NCI-H146 (cell line): ENCODE measurements at regions not wholly inside any gene's neighbourhood (a gene's known extent, or its start where the extent isn't known, plus 50 kb on each side); places are given as distances from the start of the nearest gene placed in this dataset.

Source experiments
- DNase-seq: peaks from one replicate; lab custom pipeline; 2025; lab: John Stamatoyannopoulos, UW

GRCh38 chr6:168722397-168722796, 281.4 kb downstream of the SMOC2 start:
- DNase-seq: no peak

GRCh38 chr6:168721571-168721970, 280.6 kb downstream of the SMOC2 start:
- DNase-seq: no peak

GRCh38 chr6:168719901-168720300, 278.9 kb downstream of the SMOC2 start:
- DNase-seq: no peak

DNA sequence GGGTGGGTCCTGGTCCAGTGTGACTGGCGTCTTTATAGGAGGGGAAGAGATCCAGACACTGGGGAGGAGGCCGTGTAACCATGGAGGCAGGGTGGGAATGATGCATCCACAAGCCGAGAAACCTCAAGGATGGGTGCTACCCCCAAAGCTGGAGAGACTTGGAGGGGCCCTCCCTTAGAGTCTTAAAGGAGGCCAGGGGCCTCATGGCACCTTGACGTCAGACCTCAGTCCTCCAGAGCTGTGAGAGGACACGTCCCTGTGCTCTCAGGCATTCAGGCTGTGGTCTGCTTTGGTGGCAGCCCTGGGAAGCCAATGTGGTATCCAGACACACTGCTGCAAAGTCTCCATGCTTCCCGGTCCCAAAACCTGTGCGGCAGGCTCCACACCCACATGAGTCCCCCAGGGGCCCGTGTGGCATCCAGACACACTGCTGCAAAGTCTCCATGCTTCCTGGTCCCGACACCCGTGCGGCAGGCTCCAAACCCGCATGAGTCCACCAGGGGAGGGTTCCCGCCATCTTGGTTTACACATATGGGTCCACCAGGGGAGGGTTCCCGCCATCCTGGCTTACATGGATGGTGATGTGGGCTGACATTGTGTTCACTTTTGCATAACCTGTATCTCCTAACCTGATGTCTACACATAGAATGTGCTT, 278.0 kb downstream of the SMOC2 start:
- DNase-seq: no peak
